ENCODE measurements at regions not wholly inside any gene's neighbourhood (a gene's known extent, or its start where the extent isn't known, plus 50 kb on each side); places are given as distances from the start of the nearest gene placed in this dataset.

GRCh38 chr6:9437836-9438235, 977.0 kb downstream of the TFAP2A start:
- no peak for DNase-seq

GRCh38 chr6:9435281-9435680, 979.6 kb downstream of the TFAP2A start:
- DNase-seq, result no peak

- no peak for DNase-seq
Observed at GRCh38 chr6:9431945-9432344, 982.9 kb downstream of the TFAP2A start.

- no peak for DNase-seq
Observed at GRCh38 chr6:9428421-9429172, 986.3 kb downstream of the TFAP2A start.

- DNase-seq, result no peak
Observed at GRCh38 chr6:9422138-9422537, 986.8 kb upstream of the SLC35B3 start.

GRCh38 chr6:9420316-9421015, 985.1 kb upstream of the SLC35B3 start:
- DNase-seq, result no peak

GRCh38 chr6:9417400-9417799, 982.1 kb upstream of the SLC35B3 start:
- no peak for DNase-seq

- DNase-seq, result no peak
Observed at GRCh38 chr6:9412951-9413559, 977.7 kb upstream of the SLC35B3 start.

GRCh38 chr6:9409126-9409525, 973.8 kb upstream of the SLC35B3 start:
- no peak for DNase-seq

- peak; percentile 43 for DNase-seq
Observed at GRCh38 chr6:9408402-9409117, 973.2 kb upstream of the SLC35B3 start.

GRCh38 chr6:9405825-9406224, 970.5 kb upstream of the SLC35B3 start:
- no peak for DNase-seq

- no peak for DNase-seq
Observed at GRCh38 chr6:9405369-9405768, 970.0 kb upstream of the SLC35B3 start.

- no peak for DNase-seq
Observed at GRCh38 chr6:9404351-9405146, 969.2 kb upstream of the SLC35B3 start.

GRCh38 chr6:9403736-9404135, 968.4 kb upstream of the SLC35B3 start:
- no peak for DNase-seq

GRCh38 chr6:9401960-9402359, 966.6 kb upstream of the SLC35B3 start:
- DNase-seq, result no peak

- no peak for DNase-seq
Observed at GRCh38 chr6:9399916-9400315, 964.6 kb upstream of the SLC35B3 start.

- no peak for DNase-seq
Observed at GRCh38 chr6:9398767-9399373, 963.5 kb upstream of the SLC35B3 start.

GRCh38 chr6:9398071-9398766, 962.9 kb upstream of the SLC35B3 start:
- DNase-seq, result peak; percentile 73

- DNase-seq, result no peak
Observed at GRCh38 chr6:9388596-9388995, 953.3 kb upstream of the SLC35B3 start.

- DNase-seq, result no peak
Observed at GRCh38 chr6:9380568-9380967, 945.2 kb upstream of the SLC35B3 start.

GRCh38 chr6:9373308-9373707, 938.0 kb upstream of the SLC35B3 start:
- DNase-seq, result no peak

GRCh38 chr6:9370480-9370879, 935.1 kb upstream of the SLC35B3 start:
- DNase-seq, result no peak

Data from COR-L47 (cell line).